ENCODE measurements at regions not wholly inside any gene's neighbourhood (a gene's known extent, or its start where the extent isn't known, plus 50 kb on each side); places are given as distances from the start of the nearest gene placed in this dataset.
"Not testable (repeated sequence)": the region's sequence is repeated elsewhere in the genome, so short reads cannot be mapped to it uniquely, and the experiment has no call there.

DNA sequence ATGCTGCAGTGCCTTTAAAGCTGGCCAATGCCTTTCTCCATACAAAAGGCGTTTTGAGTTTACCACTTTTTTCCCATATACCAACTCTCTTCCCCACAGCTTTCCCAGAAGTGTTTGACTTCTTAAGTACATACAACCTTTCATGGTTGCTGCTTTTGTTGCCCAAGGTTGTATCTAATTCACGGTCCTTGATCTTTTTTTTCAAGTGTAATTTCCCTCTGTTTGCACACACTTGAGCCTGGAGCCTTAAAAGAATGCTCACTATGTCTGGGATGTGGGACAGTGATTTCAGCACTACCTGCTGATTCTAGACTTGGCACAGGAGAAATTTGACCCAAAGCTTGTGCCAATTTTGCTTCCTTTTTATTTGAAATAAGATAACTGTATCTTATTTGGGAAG, 324.7 kb downstream of the ANAPC1 start:
- TF ChIP-seq, protein P1, sequence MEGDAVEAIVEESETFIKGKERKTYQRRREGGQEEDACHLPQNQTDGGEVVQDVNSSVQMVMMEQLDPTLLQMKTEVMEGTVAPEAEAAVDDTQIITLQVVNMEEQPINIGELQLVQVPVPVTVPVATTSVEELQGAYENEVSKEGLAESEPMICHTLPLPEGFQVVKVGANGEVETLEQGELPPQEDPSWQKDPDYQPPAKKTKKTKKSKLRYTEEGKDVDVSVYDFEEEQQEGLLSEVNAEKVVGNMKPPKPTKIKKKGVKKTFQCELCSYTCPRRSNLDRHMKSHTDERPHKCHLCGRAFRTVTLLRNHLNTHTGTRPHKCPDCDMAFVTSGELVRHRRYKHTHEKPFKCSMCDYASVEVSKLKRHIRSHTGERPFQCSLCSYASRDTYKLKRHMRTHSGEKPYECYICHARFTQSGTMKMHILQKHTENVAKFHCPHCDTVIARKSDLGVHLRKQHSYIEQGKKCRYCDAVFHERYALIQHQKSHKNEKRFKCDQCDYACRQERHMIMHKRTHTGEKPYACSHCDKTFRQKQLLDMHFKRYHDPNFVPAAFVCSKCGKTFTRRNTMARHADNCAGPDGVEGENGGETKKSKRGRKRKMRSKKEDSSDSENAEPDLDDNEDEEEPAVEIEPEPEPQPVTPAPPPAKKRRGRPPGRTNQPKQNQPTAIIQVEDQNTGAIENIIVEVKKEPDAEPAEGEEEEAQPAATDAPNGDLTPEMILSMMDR (IDR thresholded peaks at IDR 0.05; ENCODE audit: insufficient read depth, low read length): not testable (repeated sequence)
- TF ChIP-seq, protein P2, sequence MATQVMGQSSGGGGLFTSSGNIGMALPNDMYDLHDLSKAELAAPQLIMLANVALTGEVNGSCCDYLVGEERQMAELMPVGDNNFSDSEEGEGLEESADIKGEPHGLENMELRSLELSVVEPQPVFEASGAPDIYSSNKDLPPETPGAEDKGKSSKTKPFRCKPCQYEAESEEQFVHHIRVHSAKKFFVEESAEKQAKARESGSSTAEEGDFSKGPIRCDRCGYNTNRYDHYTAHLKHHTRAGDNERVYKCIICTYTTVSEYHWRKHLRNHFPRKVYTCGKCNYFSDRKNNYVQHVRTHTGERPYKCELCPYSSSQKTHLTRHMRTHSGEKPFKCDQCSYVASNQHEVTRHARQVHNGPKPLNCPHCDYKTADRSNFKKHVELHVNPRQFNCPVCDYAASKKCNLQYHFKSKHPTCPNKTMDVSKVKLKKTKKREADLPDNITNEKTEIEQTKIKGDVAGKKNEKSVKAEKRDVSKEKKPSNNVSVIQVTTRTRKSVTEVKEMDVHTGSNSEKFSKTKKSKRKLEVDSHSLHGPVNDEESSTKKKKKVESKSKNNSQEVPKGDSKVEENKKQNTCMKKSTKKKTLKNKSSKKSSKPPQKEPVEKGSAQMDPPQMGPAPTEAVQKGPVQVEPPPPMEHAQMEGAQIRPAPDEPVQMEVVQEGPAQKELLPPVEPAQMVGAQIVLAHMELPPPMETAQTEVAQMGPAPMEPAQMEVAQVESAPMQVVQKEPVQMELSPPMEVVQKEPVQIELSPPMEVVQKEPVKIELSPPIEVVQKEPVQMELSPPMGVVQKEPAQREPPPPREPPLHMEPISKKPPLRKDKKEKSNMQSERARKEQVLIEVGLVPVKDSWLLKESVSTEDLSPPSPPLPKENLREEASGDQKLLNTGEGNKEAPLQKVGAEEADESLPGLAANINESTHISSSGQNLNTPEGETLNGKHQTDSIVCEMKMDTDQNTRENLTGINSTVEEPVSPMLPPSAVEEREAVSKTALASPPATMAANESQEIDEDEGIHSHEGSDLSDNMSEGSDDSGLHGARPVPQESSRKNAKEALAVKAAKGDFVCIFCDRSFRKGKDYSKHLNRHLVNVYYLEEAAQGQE (IDR thresholded peaks at IDR 0.05; ENCODE audit: insufficient replicate concordance, low read depth): not testable (repeated sequence)
- not testable (repeated sequence) for TF ChIP-seq GABPA, POLR2AphosphoS5 (IDR thresholded peaks at IDR 0.05; ENCODE audit: low read depth)
